Inflammatory macrophage treated with lipopolysaccharide for 1 hour (primary cell): ENCODE measurements at regions not wholly inside any gene's neighbourhood (a gene's known extent, or its start where the extent isn't known, plus 50 kb on each side); places are given as distances from the start of the nearest gene placed in this dataset.
"Not testable (repeated sequence)": the region's sequence is repeated elsewhere in the genome, so short reads cannot be mapped to it uniquely, and the experiment has no call there.

Experiments
- DNase-seq, 2 donors: peaks; one replicate each; pipeline ENCODE4 v3.0.0-alpha.2; 2020 to 2022

GRCh38 chr5:92544036-92544435, 1037.0 kb downstream of the NR2F1-AS1 start:
- no peak for DNase-seq

- no peak for DNase-seq
Measured at GRCh38 chr5:92543201-92543600, 1037.8 kb downstream of the NR2F1-AS1 start.

GRCh38 chr5:92542017-92542416, 1039.0 kb downstream of the NR2F1-AS1 start:
- not testable (repeated sequence) for DNase-seq

- no peak for DNase-seq
Measured at GRCh38 chr5:92527311-92528078, 1053.5 kb downstream of the NR2F1-AS1 start.

- no peak for DNase-seq
Measured at GRCh38 chr5:92525131-92525530, 1055.9 kb downstream of the NR2F1-AS1 start.

GRCh38 chr5:92519811-92520632, 1061.0 kb downstream of the NR2F1-AS1 start:
- no peak for DNase-seq

- no peak for DNase-seq
Measured at GRCh38 chr5:92518318-92518904, 1062.6 kb downstream of the NR2F1-AS1 start.

- DNase-seq, result no peak
Measured at GRCh38 chr5:92514896-92515295, 1066.1 kb downstream of the NR2F1-AS1 start.

GRCh38 chr5:92513067-92513466, 1068.0 kb downstream of the NR2F1-AS1 start:
- DNase-seq, result no peak

- DNase-seq, result no peak
Measured at GRCh38 chr5:92508271-92508670, 1072.7 kb downstream of the NR2F1-AS1 start.

GRCh38 chr5:92505925-92506324, 1075.1 kb downstream of the NR2F1-AS1 start:
- DNase-seq, result no peak

GRCh38 chr5:92505145-92505544, 1075.9 kb downstream of the NR2F1-AS1 start:
- DNase-seq, result no peak

GRCh38 chr5:92504346-92504745, 1076.7 kb downstream of the NR2F1-AS1 start:
- no peak for DNase-seq

GRCh38 chr5:92500752-92501151, 1080.3 kb downstream of the NR2F1-AS1 start:
- DNase-seq, result no peak

GRCh38 chr5:92496545-92496944, 1084.5 kb downstream of the NR2F1-AS1 start:
- DNase-seq, result no peak

GRCh38 chr5:92494508-92494907, 1086.5 kb downstream of the NR2F1-AS1 start:
- no peak for DNase-seq

GRCh38 chr5:92492908-92493307, 1088.1 kb downstream of the NR2F1-AS1 start:
- DNase-seq, result no peak

GRCh38 chr5:92484484-92484883, 1096.5 kb downstream of the NR2F1-AS1 start:
- DNase-seq, result no peak

- DNase-seq, result no peak
Measured at GRCh38 chr5:92472981-92473566, 1090.0 kb upstream of the ARRDC3 start.

GRCh38 chr5:92471861-92472260, 1088.7 kb upstream of the ARRDC3 start:
- DNase-seq, result no peak

GRCh38 chr5:92470770-92471169, 1087.7 kb upstream of the ARRDC3 start:
- no peak for DNase-seq

GRCh38 chr5:92468295-92468694, 1085.2 kb upstream of the ARRDC3 start:
- DNase-seq, result no peak

GRCh38 chr5:92467695-92468094, 1084.6 kb upstream of the ARRDC3 start:
- no peak for DNase-seq
